ENCODE measurements at regions not wholly inside any gene's neighbourhood (a gene's known extent, or its start where the extent isn't known, plus 50 kb on each side); places are given as distances from the start of the nearest gene placed in this dataset.

DNA sequence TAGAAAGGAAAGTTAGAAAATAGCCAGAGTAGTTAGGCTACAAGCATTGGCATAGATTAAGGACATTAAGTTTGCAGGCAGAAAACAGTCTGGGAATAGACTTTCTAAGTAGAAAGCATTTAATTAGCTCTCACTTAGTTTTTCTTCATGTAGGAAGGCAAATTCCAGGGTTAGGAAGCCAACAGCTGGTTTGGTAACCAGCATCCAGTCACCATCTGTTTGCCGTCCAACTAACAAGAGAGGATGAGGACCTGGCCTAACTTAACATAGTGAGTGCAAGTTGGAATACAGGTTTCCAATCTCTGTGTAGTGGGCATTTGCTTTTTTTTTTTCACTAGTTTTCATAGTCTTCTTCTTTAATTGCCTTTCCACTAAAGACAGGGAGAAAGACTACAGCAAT, 121.7 kb upstream of the NR3C1 start:
- no peaks in the 10 kb centered on the region for H3K79me2 ChIP-seq (ENCODE audit: insufficient read depth, low read length)
- no peaks in the 10 kb centered on the region for H3K36me3 ChIP-seq (replicated peaks in 1 of 2; ENCODE audit: control insufficient read depth in 1 of 2, insufficient read depth in 2 of 2, low read length in 2 of 2)
- H3K4me2 ChIP-seq (ENCODE audit: low read depth, low read length) = no peak overlapping the region
- no peak for ATAC-seq
- no TSS peak for BruUV-seq (replicated peaks)
- WGBS (ENCODE audit: low lambda C conversion rate) = 100% methylated on average over 1 of the region's 1 CpG
- H2AFZ ChIP-seq (ENCODE audit: low read length) = no peak overlapping the region
- TF ChIP-seq REL (CRISPR knock-in tag; conservative IDR thresholded peaks at IDR 0.05) (no peak), GABPA (IDR thresholded peaks at IDR 0.05; ENCODE audit: low read depth, low read length) (no peak), GABPA (CRISPR knock-in tag; IDR thresholded peaks at IDR 0.05; ENCODE audit: low read depth) (no peak), ZNF335 (CRISPR knock-in tag; IDR thresholded peaks at IDR 0.05) (no peak), PLRG1 (conservative IDR thresholded peaks at IDR 0.05) (no peak), BORCS8-MEF2B (CRISPR knock-in tag; IDR thresholded peaks at IDR 0.05) (no peak)
- TF ChIP-seq, protein P1, sequence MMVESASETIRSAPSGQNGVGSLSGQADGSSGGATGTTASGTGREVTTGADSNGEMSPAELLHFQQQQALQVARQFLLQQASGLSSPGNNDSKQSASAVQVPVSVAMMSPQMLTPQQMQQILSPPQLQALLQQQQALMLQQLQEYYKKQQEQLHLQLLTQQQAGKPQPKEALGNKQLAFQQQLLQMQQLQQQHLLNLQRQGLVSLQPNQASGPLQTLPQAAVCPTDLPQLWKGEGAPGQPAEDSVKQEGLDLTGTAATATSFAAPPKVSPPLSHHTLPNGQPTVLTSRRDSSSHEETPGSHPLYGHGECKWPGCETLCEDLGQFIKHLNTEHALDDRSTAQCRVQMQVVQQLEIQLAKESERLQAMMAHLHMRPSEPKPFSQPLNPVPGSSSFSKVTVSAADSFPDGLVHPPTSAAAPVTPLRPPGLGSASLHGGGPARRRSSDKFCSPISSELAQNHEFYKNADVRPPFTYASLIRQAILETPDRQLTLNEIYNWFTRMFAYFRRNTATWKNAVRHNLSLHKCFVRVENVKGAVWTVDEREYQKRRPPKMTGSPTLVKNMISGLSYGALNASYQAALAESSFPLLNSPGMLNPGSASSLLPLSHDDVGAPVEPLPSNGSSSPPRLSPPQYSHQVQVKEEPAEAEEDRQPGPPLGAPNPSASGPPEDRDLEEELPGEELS (CRISPR knock-in tag; IDR thresholded peaks at IDR 0.05) = no peak
- TF ChIP-seq, protein P2, sequence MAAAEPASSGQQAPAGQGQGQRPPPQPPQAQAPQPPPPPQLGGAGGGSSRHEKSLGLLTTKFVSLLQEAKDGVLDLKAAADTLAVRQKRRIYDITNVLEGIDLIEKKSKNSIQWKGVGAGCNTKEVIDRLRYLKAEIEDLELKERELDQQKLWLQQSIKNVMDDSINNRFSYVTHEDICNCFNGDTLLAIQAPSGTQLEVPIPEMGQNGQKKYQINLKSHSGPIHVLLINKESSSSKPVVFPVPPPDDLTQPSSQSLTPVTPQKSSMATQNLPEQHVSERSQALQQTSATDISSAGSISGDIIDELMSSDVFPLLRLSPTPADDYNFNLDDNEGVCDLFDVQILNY (CRISPR knock-in tag; conservative IDR thresholded peaks at IDR 0.05) = no peak
- TF ChIP-seq, protein P3, sequence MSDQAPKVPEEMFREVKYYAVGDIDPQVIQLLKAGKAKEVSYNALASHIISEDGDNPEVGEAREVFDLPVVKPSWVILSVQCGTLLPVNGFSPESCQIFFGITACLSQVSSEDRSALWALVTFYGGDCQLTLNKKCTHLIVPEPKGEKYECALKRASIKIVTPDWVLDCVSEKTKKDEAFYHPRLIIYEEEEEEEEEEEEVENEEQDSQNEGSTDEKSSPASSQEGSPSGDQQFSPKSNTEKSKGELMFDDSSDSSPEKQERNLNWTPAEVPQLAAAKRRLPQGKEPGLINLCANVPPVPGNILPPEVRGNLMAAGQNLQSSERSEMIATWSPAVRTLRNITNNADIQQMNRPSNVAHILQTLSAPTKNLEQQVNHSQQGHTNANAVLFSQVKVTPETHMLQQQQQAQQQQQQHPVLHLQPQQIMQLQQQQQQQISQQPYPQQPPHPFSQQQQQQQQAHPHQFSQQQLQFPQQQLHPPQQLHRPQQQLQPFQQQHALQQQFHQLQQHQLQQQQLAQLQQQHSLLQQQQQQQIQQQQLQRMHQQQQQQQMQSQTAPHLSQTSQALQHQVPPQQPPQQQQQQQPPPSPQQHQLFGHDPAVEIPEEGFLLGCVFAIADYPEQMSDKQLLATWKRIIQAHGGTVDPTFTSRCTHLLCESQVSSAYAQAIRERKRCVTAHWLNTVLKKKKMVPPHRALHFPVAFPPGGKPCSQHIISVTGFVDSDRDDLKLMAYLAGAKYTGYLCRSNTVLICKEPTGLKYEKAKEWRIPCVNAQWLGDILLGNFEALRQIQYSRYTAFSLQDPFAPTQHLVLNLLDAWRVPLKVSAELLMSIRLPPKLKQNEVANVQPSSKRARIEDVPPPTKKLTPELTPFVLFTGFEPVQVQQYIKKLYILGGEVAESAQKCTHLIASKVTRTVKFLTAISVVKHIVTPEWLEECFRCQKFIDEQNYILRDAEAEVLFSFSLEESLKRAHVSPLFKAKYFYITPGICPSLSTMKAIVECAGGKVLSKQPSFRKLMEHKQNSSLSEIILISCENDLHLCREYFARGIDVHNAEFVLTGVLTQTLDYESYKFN (CRISPR knock-in tag; conservative IDR thresholded peaks at IDR 0.05) = no peak
- no peaks in the 10 kb centered on the region for H3K27me3 ChIP-seq (ENCODE audit: control insufficient read depth in 1 of 2, insufficient read depth in 2 of 2, low read length in 2 of 2)
- no peak for DNase-seq (ENCODE audit: low spot score)
- ChIA-PET POLR2A (no interaction called here), CTCF (ENCODE audit: low intra/inter-chr PET ratio, low total read pairs) (no interaction called here)
- no peaks in the 10 kb centered on the region for H3K9me3 ChIP-seq (ENCODE audit: low read length)
- peaks cover 23% of the 10 kb centered on the region for H3K4me1 ChIP-seq (ENCODE audit: insufficient read depth, low read length)
- H4K20me1 ChIP-seq (ENCODE audit: insufficient read depth, low read length) = no peaks in the 10 kb centered on the region
- H3K9ac ChIP-seq (ENCODE audit: insufficient read depth, low read depth, low read length) = no peak overlapping the region
- intact Hi-C loops (cut with micrococcal nuclease; ENCODE audit: unreplicated experiment) = no loop called here
- H3K4me3 ChIP-seq (replicated peaks in 1 of 3; ENCODE audit: insufficient read depth in 1 of 3, low read depth in 2 of 3, low read length in 3 of 3) = no peak overlapping the region
- no peak overlapping the region for H3K27ac ChIP-seq (ENCODE audit: extremely low read length, insufficient read depth, low read length)
- in situ Hi-C loops (cut with HindIII; ENCODE audit: extremely low pct_ligation_motif_present, low pct_unique_long_range_greater_than_20kb) = no loop called here
- no peak for FAIRE-seq

Data from HepG2 (cell line).